Duodenal mucosa (tissue), 2 donors: ENCODE measurements at regions not wholly inside any gene's neighbourhood (a gene's known extent, or its start where the extent isn't known, plus 50 kb on each side); places are given as distances from the start of the nearest gene placed in this dataset.

Experiments used
- H3K27ac ChIP-seq: one replicate; pipeline ENCODE4 v1.7.0; 2013; ENCODE audit warnings: low read depth, low read length
- H3K27me3 ChIP-seq, 2 donors: one replicate each; pipeline ENCODE4 v1.7.0; 2013; ENCODE audit warnings: low read length in 2 of 2, control low read depth in 1 of 2; ENCODE audit not compliant: insufficient read depth in 2 of 2, control insufficient read depth in 1 of 2
- H3K36me3 ChIP-seq, 2 donors: one replicate each; pipeline ENCODE4 v1.7.0; 2013; ENCODE audit warnings: low read length in 2 of 2, control low read depth in 1 of 2; ENCODE audit not compliant: insufficient read depth in 2 of 2, control insufficient read depth in 1 of 2
- H3K4me1 ChIP-seq, 2 donors: one replicate each; pipeline ENCODE4 v1.7.0; 2013; ENCODE audit warnings: low read length in 2 of 2, control low read depth in 1 of 2; ENCODE audit not compliant: insufficient read depth in 2 of 2, control insufficient read depth in 1 of 2
- H3K4me3 ChIP-seq, 2 donors: one replicate each; pipeline ENCODE4 v1.7.0; 2013; ENCODE audit warnings: low read length in 2 of 2, low read depth in 1 of 2
- H3K9ac ChIP-seq, 2 donors: one replicate each; pipeline ENCODE4 v1.7.0; 2013; ENCODE audit warnings: low read length in 2 of 2, low read depth in 1 of 2
- H3K9me3 ChIP-seq, 2 donors: one replicate each; pipeline ENCODE4 v1.7.0; 2013; ENCODE audit warnings: low read length in 2 of 2, control low read depth in 1 of 2; ENCODE audit not compliant: control insufficient read depth in 1 of 2

- H3K4me3 ChIP-seq, result no peak overlapping the region
- no peaks in the 10 kb centered on the region for H3K27me3 ChIP-seq
- no peaks in the 10 kb centered on the region for H3K4me1 ChIP-seq
- no peaks in the 10 kb centered on the region for H3K36me3 ChIP-seq
- H3K27ac ChIP-seq, result no peak overlapping the region
- H3K9me3 ChIP-seq, result no peaks in the 10 kb centered on the region
- no peak overlapping the region for H3K9ac ChIP-seq
Observed at GRCh38 chr1:95954585-95954984, 720.6 kb downstream of the RWDD3 start.

GRCh38 chr1:95956215-95956614, 722.2 kb downstream of the RWDD3 start:
- Histone ChIP-seq H3K27me3 (no peaks in the 10 kb centered on the region), H3K9ac (no peak overlapping the region), H3K36me3 (no peaks in the 10 kb centered on the region)

GRCh38 chr1:95957748-95958147, 723.7 kb downstream of the RWDD3 start:
- Histone ChIP-seq H3K9me3 (no peaks in the 10 kb centered on the region), H3K9ac (no peak overlapping the region), H3K36me3 (no peaks in the 10 kb centered on the region), H3K27me3 (no peaks in the 10 kb centered on the region), H3K4me1 (no peaks in the 10 kb centered on the region), H3K27ac (no peak overlapping the region), H3K4me3 (no peak overlapping the region)

More at GRCh38 chr1:95956215-95956614, 722.2 kb downstream of the RWDD3 start:
- H3K4me1 ChIP-seq, result no peaks in the 10 kb centered on the region
- H3K4me3 ChIP-seq, result no peak overlapping the region
- H3K9me3 ChIP-seq, result no peaks in the 10 kb centered on the region
- H3K27ac ChIP-seq, result no peak overlapping the region

GRCh38 chr1:95966866-95967265, 732.9 kb downstream of the RWDD3 start:
- Histone ChIP-seq H3K27me3 (no peaks in the 10 kb centered on the region), H3K36me3 (no peaks in the 10 kb centered on the region), H3K4me3 (no peak overlapping the region), H3K9ac (no peak overlapping the region), H3K4me1 (no peaks in the 10 kb centered on the region), H3K27ac (no peak overlapping the region), H3K9me3 (no peaks in the 10 kb centered on the region)

GRCh38 chr1:95974586-95974985, 740.6 kb downstream of the RWDD3 start:
- H3K9ac ChIP-seq, result no peak overlapping the region
- H3K4me3 ChIP-seq, result no peak overlapping the region
- no peaks in the 10 kb centered on the region for H3K27me3 ChIP-seq
- no peaks in the 10 kb centered on the region for H3K4me1 ChIP-seq
- no peaks in the 10 kb centered on the region for H3K36me3 ChIP-seq
- no peak overlapping the region for H3K27ac ChIP-seq
- H3K9me3 ChIP-seq, result no peaks in the 10 kb centered on the region

GRCh38 chr1:95982711-95983110, 738.9 kb upstream of the PTBP2 start:
- H3K9me3 ChIP-seq, result no peaks in the 10 kb centered on the region
- H3K27ac ChIP-seq, result no peak overlapping the region
- H3K36me3 ChIP-seq, result no peaks in the 10 kb centered on the region
- H3K9ac ChIP-seq, result no peak overlapping the region
- H3K27me3 ChIP-seq, result no peaks in the 10 kb centered on the region
- no peaks in the 10 kb centered on the region for H3K4me1 ChIP-seq
- no peak overlapping the region for H3K4me3 ChIP-seq

GRCh38 chr1:95983831-95984230, 737.8 kb upstream of the PTBP2 start:
- Histone ChIP-seq H3K9me3 (no peaks in the 10 kb centered on the region), H3K27me3 (no peaks in the 10 kb centered on the region), H3K9ac (no peak overlapping the region), H3K4me1 (no peaks in the 10 kb centered on the region), H3K36me3 (no peaks in the 10 kb centered on the region), H3K4me3 (no peak overlapping the region), H3K27ac (no peak overlapping the region)

- Histone ChIP-seq H3K9me3 (no peaks in the 10 kb centered on the region), H3K27me3 (no peaks in the 10 kb centered on the region), H3K4me3 (no peak overlapping the region), H3K27ac (no peak overlapping the region), H3K36me3 (no peaks in the 10 kb centered on the region), H3K4me1 (no peaks in the 10 kb centered on the region), H3K9ac (no peak overlapping the region)
Observed at GRCh38 chr1:95984798-95985374, 736.7 kb upstream of the PTBP2 start.

GRCh38 chr1:95990033-95990432, 731.6 kb upstream of the PTBP2 start:
- Histone ChIP-seq H3K4me3 (no peak overlapping the region), H3K9me3 (no peaks in the 10 kb centered on the region), H3K27me3 (no peaks in the 10 kb centered on the region), H3K36me3 (no peaks in the 10 kb centered on the region), H3K9ac (no peak overlapping the region), H3K27ac (no peak overlapping the region), H3K4me1 (no peaks in the 10 kb centered on the region)

GRCh38 chr1:95991787-95992520, 729.6 kb upstream of the PTBP2 start:
- H3K27ac ChIP-seq, result no peak overlapping the region
- no peak overlapping the region for H3K4me3 ChIP-seq
- H3K4me1 ChIP-seq, result no peaks in the 10 kb centered on the region
- H3K9me3 ChIP-seq, result no peaks in the 10 kb centered on the region
- H3K9ac ChIP-seq, result no peak overlapping the region
- H3K36me3 ChIP-seq, result no peaks in the 10 kb centered on the region
- H3K27me3 ChIP-seq, result no peaks in the 10 kb centered on the region
